Activated CD4-positive, CD25-positive, alpha-beta regulatory T cell treated with anti-CD3 and anti-CD28 coated beads, Interleukin-2, amount 50 U/mL, for 72 hours (primary cell): ENCODE measurements at regions not wholly inside any gene's neighbourhood (a gene's known extent, or its start where the extent isn't known, plus 50 kb on each side); places are given as distances from the start of the nearest gene placed in this dataset.

Source experiments
- DNase-seq: peaks from one replicate; pipeline ENCODE4 v3.0.0; 2021

GRCh38 chr17:55580596-55581133 is 69.4 kb upstream of the SMIM36 start:
- DNase-seq: no peak

- peak; percentile 47 for DNase-seq
Measured at GRCh38 chr17:55577687-55578086, 66.4 kb upstream of the SMIM36 start.

- peak; percentile 56 for DNase-seq
Measured at GRCh38 chr17:55576996-55577586, 65.8 kb upstream of the SMIM36 start.

GRCh38 chr17:55576237-55576995 is 65.2 kb upstream of the SMIM36 start:
- DNase-seq: no peak

- DNase-seq: no peak
Measured at GRCh38 chr17:55575058-55575636, 63.9 kb upstream of the SMIM36 start.

GRCh38 chr17:55572599-55572998 is 61.3 kb upstream of the SMIM36 start:
- DNase-seq: no peak

- no peak for DNase-seq
Measured at GRCh38 chr17:55572139-55572538, 60.9 kb upstream of the SMIM36 start.

- DNase-seq: no peak
Measured at GRCh38 chr17:55571095-55571494, 59.8 kb upstream of the SMIM36 start.

GRCh38 chr17:55570391-55570790 is 59.1 kb upstream of the SMIM36 start:
- DNase-seq: no peak

- DNase-seq: no peak
Measured at GRCh38 chr17:55567240-55568214, 56.3 kb upstream of the SMIM36 start.

- DNase-seq: no peak
Measured at GRCh38 chr17:55564081-55564480, 52.8 kb upstream of the SMIM36 start.

GRCh38 chr17:55563363-55563762 is 52.1 kb upstream of the SMIM36 start:
- no peak for DNase-seq

GRCh38 chr17:55561973-55562495 is 50.8 kb upstream of the SMIM36 start:
- no peak for DNase-seq

- DNase-seq: no peak
Measured at GRCh38 chr17:55561316-55561972, 50.2 kb upstream of the SMIM36 start.
